ENCODE measurements at regions not wholly inside any gene's neighbourhood (a gene's known extent, or its start where the extent isn't known, plus 50 kb on each side); places are given as distances from the start of the nearest gene placed in this dataset.

DNA sequence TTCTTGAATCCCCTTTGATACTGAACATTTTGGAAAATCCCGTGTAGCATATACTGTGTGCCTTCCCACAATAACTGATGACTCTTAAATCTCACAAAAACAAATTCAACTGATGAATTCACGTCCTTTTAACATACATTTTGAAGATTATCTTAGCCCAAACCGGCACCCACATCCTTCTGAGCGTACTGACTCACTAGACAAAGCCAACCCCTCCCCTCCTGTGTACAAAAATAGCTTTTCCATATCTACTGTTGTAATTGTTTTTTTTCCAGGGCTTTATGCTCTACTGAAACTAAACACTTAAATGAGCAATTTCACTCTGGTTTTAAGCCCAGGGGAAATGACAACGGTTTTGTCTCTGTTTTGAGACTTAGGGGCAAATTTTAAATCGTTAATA lies 109.4 kb upstream of the ATF7IP start:
- DNase-seq (ENCODE audit: low read depth): peak; percentile 9

DNA sequence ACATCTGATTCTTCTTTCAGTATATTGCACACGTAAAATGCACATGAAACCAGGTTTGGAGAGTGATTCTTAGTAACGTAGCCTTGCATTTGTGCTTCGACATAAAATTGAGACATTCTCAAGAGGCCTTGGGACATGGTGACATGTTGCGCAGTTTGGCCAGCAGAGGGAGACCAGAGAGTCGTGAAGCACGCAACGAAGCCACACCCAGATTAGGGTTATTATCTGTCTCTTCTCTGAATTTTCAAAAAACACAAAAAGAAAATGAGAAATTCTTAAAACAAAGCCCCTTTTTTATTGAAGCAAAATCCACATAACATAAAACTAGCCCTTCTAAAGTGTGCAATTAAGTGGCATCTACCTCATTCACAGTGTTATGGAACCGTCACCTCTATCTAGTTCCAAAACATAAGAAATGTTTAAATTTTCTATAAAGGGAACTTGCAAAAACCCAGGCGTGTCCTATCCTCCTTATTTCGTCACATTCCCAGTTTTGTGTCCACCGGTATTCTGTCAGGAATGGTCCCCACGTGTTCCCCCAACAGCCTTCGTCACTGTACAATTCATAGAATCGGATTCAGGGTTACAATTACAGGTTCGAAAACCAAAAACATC lies 108.8 kb upstream of the ATF7IP start:
- peak; percentile 57 for DNase-seq (ENCODE audit: low read depth)

DNA sequence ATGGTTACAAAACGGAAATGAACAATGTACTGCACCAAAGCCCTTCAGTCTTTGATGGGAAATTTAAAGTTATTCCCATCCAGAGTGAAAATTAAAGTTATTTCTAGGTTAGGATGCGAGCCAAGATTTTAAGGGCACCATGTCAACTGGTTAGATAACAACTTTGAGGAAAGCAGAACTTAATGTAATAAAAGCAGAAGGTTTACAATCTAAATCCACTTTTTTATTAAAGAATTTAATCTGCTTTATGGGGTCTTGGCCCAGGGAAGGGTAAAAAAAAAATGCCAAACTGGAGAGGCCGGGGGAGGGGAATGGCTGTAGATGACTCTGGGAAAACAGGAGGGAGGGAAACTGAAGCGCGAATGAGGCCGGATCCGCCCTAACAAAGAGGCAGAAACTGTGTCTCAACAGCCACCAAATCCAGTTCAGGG lies 108.2 kb upstream of the ATF7IP start:
- no peak for DNase-seq (ENCODE audit: low read depth)

DNA sequence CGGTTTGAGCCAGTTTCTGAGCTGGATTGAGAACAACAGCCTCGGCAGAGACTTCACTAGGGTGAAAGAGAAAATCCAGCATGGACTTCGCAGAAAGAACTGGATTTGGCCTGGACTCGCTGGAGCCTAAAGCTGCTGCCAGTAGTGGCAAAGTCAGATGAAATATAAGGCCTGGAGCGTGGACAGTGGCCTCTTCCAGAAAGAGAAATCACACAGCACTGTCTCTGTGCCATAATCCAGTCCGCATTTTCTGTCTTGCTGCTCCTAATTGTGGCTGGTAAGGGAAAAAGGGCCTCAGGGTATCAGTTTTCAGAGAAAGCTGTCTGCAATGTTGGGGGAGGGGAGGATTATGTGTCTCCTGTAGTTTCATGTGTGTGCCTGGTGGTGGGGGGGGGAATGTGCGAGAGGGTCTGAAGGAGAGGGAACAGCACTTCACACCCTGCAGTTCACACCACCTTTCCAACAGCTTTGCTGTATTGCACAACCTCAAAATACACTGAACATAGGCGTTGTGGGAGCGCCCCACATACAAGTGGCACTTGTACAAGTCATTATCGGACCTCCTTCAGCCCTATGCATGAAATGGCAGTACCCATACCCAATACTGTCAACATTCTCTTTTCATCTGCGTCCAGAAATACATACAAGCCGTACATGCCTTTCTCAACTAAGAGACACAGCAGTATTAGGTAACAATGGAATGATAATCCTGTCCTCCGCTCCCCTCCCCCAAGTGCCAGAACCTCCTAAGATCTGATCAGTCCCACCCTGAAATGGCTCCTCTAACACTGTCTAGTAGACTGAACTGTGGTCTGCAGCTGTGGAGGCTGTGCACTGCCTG lies 107.5 kb upstream of the ATF7IP start:
- DNase-seq (ENCODE audit: low read depth): peak; percentile 73

DNA sequence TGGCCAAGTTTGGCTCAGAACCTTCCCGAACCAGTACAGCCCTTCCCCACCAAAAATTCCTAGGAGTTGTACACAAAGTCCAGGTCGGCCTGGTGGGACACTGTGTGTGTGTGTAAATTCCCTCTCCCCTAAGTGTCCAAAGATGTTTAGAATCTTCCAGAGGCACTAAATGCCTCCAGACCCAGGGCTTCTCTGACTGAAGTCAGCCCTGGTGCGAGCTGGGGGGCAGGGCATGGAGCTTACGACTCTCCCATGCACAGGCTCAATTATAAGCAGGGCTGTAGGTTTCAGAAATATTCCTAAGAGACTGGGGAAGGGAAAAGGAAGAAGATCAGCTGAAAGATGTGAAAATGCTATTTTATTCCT lies 106.9 kb upstream of the ATF7IP start:
- no peak for DNase-seq (ENCODE audit: low read depth)

DNA sequence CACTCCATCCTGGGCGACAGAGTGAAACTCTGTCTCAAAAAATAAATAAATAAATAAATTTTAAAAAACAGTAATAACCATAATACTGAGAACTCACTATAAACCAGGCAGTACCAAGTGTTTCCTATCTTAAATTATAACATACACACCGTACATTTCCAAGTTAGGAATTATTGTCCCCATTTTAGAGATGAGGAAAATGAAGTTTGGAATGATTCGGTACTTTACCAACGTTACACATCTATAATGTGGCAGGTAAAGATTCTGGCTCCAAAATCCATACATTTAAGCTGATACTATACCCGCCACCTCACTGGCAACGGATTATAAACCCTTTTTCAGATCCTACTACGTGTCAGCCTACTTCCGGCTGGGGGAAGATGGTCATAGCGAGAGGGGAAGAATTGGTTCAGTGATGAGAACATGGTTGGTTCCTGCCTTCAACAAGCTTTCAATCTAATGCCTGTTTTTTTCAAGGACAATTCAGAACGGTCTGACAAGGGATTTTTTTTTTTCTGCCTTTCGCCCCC lies 105.9 kb upstream of the ATF7IP start:
- DNase-seq (ENCODE audit: low read depth): no peak

- DNase-seq (ENCODE audit: low read depth): no peak
Measured at GRCh38 chr12:14260011-14260993, 105.2 kb upstream of the ATF7IP start.

- DNase-seq (ENCODE audit: low read depth): no peak
Measured at GRCh38 chr12:14261096-14261495, 104.4 kb upstream of the ATF7IP start.

GRCh38 chr12:14261861-14262260 lies 103.6 kb upstream of the ATF7IP start:
- no peak for DNase-seq (ENCODE audit: low read depth)

- DNase-seq (ENCODE audit: low read depth): no peak
Measured at GRCh38 chr12:14262771-14263511, 102.5 kb upstream of the ATF7IP start.

DNA sequence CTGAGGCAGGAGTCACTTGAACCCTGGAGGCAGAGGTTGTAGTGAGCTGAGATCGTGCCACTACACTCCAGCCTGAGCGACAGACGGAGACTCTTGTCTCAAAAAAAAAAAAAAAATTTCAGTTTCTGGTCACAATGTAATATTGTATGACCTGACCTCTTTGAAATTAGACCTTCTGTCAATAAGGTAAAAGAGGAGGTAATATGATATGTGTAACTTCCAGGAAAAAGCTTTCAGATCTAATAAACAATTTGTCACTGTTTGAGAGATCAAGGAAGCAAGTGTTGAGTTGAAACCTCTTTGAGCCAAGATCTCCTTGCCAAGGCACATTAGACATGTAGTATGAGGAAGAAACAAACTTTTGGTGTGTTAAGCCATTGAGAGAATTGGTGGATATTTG lies 101.7 kb upstream of the ATF7IP start:
- no peak for DNase-seq (ENCODE audit: low read depth)

DNA sequence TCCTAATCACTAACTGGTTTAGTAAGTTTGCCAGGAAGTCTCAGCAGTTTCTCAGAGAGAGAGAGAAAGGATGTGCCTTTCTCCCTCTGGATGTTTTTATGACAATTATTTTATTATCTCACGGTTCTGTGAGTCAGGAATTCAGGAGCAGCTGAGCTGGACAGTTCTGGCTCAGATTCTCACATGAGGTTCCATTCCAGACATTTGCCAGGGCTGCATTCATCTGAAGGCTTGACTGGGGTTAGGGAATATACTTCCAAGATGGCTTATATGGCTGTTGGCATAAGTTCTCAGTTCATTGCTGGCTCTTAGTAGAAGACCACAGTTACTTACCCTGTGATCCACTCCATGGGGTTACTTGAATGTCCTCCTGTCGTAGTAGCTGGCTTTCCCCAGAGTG lies 101.2 kb upstream of the ATF7IP start:
- DNase-seq (ENCODE audit: low read depth): no peak

DNA sequence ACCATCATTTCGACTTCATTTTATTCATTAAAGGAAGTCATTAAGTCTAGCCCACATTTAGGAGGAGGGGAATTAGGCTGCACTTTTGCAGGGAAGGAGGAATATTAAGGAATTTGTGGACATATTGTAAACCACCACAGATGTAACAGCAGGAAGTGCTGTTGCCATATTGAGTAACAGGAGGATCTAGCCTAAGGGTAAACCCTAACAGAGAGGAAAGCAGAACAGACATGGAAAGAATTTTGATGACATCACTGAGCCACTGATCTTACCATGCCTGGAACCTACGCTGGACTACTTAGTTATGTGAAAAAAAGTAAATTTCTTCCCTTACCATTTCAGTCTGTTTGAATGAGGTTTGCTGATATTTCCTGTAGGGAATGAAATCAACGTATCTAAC lies 100.7 kb upstream of the ATF7IP start:
- DNase-seq (ENCODE audit: low read depth): no peak

GRCh38 chr12:14268120-14268515 lies 97.4 kb upstream of the ATF7IP start:
- DNase-seq (ENCODE audit: low read depth): no peak

GRCh38 chr12:14270392-14270791 lies 95.1 kb upstream of the ATF7IP start:
- no peak for DNase-seq (ENCODE audit: low read depth)

GRCh38 chr12:14272956-14273912 lies 92.2 kb upstream of the ATF7IP start:
- no peak for DNase-seq (ENCODE audit: low read depth)

DNA sequence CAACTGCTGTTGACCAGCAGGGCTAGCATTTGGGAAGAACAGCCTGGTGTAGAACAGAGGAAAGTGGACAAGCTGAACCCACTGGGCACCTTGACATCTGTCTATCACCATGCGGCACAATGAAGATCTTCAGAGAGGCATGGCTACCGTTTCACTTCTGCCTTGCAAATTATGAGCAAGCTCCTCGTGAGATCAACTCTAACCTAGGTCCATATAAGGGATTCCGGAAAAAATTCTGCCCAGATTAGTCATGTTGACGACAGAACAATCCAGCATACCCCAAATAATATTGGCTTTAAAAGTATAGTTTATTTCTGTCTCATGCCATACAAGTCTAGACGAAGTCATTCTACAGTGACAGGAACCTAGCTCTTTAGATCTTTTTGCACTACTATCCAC lies 91.6 kb upstream of the ATF7IP start:
- no peak for DNase-seq (ENCODE audit: low read depth)

DNA sequence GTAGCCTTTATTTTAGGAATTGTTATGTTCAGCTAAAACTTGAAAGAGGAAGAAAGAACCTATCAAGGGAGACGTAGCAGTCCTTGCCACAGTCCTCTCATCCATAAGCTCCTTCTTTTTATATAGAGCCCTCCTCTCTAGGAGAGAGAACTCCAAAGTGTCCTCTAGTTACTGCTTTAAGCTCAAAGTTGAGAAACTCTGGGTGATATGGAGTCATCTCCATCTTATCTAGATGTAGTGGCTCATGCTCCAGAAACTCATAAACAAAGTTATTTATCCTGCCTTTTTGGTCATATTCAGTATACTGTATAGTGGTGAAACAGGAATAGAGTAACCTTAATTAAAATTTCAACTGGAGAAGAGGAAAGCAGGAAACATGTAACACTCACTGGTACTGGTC lies 90.4 kb upstream of the ATF7IP start:
- DNase-seq (ENCODE audit: low read depth): no peak

GRCh38 chr12:14275886-14276285 lies 89.6 kb upstream of the ATF7IP start:
- no peak for DNase-seq (ENCODE audit: low read depth)

DNA sequence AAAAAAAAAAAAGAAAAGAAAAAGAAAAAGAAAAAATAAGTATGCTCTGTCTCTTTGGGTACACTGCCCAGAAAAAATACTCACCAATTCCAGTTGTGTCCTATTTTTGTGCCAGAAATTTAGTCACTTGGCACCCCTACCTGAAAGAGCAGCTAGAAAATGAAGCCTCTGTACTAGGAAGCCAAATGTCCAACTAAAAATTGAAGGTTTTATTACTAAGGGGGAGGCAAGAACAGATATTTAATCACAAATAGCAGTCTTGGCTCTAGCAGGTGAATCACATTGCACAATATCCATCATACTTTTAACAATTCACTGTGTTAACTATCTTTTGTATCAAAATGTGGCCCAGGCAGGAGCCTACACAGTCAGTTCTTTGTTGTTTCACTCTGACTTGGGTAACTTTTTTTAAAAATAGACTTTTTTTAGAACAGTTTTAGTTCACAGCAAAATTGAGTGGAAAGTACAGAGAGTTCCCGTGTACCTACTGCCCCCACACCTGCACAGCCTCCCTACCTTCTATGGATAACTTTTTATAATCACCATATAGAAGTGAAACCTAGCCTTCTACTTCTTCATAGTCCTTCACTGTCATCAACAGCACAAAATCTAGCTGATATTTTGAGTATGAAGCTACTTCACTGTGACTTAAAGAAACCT lies 87.1 kb upstream of the ATF7IP start:
- DNase-seq (ENCODE audit: low read depth): no peak
